GM12874 (cell line): ENCODE measurements at regions not wholly inside any gene's neighbourhood (a gene's known extent, or its start where the extent isn't known, plus 50 kb on each side); places are given as distances from the start of the nearest gene placed in this dataset.

Experiments used
- TF ChIP-seq, protein P1 (sequence below): IDR thresholded peaks from 2 replicates; pipeline ENCODE4 v1.5.1; 2011; ENCODE audit warnings: low read depth, mild to moderate bottlenecking, control low read depth, low read length, moderate library complexity; ENCODE audit not compliant: insufficient read depth

DNA sequence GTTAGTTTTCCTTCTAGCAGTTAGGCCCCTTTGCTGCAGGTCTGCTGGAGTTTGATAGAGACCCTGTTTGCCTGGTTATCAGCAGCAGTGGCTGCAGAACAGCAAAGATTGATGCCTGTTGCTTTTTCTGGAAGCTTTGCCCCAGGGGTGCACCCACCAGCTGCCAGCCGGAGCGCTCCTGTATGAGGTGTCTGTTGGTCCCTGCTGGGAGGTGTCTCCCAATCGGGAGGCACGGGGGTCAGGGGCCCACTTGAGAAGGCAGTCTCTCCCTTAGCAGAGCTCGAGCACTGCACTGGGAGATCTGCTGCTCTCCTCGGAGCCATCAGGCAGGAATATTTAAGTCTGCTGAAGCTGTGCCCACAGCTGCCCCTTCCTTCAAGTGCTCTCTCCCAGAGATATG, 825.3 kb upstream of the GRM7 start:
- TF ChIP-seq, protein P1, sequence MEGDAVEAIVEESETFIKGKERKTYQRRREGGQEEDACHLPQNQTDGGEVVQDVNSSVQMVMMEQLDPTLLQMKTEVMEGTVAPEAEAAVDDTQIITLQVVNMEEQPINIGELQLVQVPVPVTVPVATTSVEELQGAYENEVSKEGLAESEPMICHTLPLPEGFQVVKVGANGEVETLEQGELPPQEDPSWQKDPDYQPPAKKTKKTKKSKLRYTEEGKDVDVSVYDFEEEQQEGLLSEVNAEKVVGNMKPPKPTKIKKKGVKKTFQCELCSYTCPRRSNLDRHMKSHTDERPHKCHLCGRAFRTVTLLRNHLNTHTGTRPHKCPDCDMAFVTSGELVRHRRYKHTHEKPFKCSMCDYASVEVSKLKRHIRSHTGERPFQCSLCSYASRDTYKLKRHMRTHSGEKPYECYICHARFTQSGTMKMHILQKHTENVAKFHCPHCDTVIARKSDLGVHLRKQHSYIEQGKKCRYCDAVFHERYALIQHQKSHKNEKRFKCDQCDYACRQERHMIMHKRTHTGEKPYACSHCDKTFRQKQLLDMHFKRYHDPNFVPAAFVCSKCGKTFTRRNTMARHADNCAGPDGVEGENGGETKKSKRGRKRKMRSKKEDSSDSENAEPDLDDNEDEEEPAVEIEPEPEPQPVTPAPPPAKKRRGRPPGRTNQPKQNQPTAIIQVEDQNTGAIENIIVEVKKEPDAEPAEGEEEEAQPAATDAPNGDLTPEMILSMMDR = no peak

DNA sequence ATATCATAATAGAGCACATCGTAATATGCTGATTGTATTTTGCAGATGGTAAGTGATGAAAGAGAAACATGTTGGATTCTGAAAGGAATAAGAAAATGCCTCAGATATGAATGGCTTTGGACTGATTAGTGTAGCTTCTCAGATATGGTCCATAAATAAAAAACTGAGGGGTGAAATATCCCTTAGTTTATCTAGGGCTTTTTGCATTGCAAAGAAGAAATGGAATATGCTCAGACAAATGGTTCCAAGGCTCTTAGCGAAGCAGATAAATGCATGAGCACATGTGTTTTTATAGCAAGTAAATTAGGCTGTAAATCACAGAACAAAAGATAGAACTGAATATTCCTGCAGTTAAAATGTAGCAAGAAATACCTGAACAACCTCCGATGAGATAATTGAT, 820.9 kb upstream of the GRM7 start:
- TF ChIP-seq, protein P1 = no peak

DNA sequence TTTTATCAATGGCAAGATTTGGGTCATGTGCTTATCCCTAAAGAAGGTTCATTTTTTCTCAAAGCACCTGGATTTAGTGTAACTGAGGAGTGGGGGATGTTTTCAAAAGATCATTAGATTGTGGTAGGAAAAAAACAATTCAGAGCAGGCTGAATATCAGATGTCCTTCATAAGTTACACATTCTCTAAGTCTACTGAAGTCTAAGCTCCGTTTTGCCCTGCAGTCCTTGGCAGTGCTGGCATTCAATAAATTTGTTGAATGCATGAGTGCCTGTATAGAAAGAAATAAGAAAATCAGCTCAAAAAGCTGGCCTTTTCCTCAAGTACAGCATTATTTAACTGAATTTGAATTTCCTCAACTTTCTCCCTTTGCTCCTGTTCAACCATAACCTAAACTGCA, 819.0 kb upstream of the GRM7 start:
- TF ChIP-seq, protein P1 = no peak

DNA sequence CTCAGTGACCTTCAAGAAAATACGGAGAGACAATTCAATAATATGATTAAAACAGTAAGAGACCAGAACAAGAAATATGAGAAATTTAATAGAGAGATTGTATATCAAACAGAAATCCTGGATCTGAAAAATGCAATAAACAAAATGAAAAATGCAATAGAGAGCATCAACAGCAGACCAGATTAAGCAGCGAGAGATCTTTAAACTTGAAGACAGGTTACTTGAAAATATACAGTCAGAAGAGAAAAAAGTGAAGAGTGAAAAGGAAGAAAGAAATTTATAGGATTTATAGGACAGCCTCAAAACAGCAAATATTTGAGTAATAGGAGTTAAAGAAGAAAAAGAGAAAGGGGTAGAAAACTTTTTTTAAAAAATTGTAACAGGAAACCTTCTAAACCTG, 813.9 kb upstream of the GRM7 start:
- TF ChIP-seq, protein P1 = no peak

DNA sequence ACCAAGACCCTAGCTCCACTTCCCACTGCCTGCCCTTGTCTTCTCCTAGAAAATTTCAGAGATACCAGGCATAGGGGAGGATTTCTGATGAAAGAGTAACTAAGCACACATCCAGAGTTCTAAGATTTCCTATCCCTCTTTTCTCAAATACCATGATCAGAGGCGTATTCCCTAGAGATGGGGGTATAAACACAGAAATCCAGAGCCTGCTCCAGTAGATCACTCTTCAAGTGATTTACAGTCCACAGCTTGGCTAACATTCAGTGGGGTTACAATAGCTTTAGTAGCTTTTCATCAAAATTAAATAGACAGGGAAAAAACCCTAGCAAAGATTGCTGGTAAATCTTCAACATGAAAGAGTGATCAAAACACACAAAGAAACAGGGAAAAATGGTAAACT, 800.7 kb upstream of the GRM7 start:
- TF ChIP-seq, protein P1 = no peak

DNA sequence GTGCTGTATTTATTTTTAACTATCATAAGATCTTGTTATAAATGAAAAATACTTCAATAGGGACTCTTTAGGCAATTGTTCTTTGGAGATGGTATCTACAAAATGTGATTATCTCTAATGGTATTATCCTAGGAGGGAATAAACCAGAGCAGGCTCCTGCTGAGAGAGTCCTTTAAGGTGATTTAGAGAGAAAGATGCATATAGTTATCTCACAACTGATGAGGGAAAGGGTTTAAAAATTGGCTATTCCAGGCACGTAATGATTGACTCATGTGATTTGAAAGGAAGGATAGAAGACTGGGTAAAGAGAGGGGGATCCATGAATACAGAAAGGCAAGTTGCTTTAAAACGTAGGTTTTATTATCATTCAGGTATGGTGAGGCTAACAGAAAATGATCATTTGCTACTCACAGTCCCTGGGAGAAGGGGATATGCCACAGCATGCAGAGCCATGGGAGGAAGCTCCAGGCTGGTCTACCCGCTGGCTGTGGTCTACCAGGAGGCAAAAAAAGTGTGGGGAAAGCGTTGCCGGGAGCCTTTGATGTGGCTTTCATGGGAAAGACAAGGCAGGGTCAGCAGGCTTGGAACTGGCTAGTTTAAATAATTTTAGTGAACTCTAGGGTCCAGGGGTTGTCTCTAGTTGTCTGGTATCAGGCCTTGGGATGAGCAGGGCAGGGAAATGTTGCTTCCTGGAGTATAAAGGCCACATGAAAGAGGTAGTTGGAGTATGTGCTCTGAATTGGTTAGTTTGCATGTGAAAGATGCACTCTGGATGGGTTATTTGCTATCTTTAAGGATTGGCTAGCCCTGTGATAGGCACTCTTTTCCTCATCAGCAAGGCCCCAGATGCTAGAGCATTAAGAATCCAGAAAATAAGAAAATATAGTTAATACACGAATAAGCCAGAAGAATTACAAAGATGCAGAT, 798.4 kb upstream of the GRM7 start:
- TF ChIP-seq, protein P1 = no peak

DNA sequence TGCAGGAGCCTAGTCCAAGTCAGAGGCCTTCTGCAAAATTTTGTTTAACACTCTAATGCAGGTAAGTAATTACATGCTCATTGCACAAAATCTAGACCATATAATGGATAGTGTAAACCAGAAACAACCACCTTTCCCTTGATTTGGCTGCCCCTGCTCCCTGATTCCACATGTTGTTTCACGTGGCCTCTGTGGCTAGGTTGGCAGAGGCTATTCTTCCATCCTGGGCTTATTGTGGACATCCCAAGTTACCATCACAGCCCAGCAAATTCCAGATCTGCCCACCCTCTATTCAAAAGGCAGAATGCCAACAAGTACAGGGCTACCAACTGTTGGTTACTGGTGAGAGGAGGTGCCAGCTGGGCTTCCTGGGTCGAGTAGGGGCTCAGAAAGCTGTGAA, 794.5 kb upstream of the GRM7 start:
- TF ChIP-seq, protein P1 = no peak
